ENCODE measurements at regions not wholly inside any gene's neighbourhood (a gene's known extent, or its start where the extent isn't known, plus 50 kb on each side); places are given as distances from the start of the nearest gene placed in this dataset.

DNA sequence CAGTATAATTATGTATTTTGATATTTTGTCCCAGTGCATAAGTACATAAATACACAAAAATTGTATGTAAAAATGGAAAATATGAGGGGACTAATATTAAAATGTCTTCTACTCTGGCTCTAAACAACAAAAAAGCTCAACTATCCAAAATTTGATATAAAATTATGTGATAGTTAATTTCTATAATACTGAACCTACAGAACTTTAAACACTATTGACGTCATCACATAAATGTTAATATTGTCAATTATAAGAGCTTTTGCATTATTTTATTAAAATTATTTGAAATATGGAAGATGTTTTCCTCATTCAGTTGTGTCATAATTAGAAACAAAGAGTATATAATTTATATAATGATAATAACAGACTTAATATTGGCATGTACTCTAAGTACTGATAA lies 1139.7 kb upstream of the TMEFF2 start:
- POLR2A ChIA-PET (ENCODE audit: partially characterized antibody) = no interaction called here
- CTCF ChIA-PET (ENCODE audit: partially characterized antibody) = interaction anchor here (1.2 kb wide), 1 partner anchor 13 kb away, joined by 3 read pairs; no protein-coding TSS in a partner anchor
- Histone ChIP-seq H3K27ac (ENCODE audit: low read depth, low read length) (no peak overlapping the region), H2BK15ac (ENCODE audit: low read length) (no peak overlapping the region), H3K79me2 (ENCODE audit: control insufficient read depth in 1 of 2, insufficient read depth in 2 of 2, low read length in 2 of 2) (no peaks in the 10 kb centered on the region), H2AFZ (ENCODE audit: low read length) (no peak overlapping the region), H3K9me3 (ENCODE audit: insufficient read depth in 2 of 2, low read depth in 1 of 2, low read length in 1 of 2) (no peaks in the 10 kb centered on the region), H3K4me1 (replicated peaks in 1 of 4; ENCODE audit: control insufficient read depth in 3 of 4, insufficient read depth in 4 of 4, low read length in 3 of 4) (no peaks in the 10 kb centered on the region), H2BK5ac (ENCODE audit: low read depth, low read length) (no peak overlapping the region), H3K23me2 (ENCODE audit: low read depth, low read length) (no peaks in the 10 kb centered on the region), H2BK120ac (replicated peaks; ENCODE audit: low read depth, low read length) (no peak overlapping the region), H3K23ac (ENCODE audit: insufficient read length) (no peak overlapping the region), H3K4me3 (ENCODE audit: extremely low read depth in 1 of 4, insufficient read depth in 2 of 4, low read depth in 3 of 4, low read length in 4 of 4) (no peak overlapping the region), H3K18ac (ENCODE audit: extremely low read depth, low read length) (no peak overlapping the region), H3K56ac (replicated peaks; ENCODE audit: insufficient read length, low read depth, low read length) (no peak overlapping the region), H2BK20ac (ENCODE audit: low read length) (no peak overlapping the region), H4K8ac (ENCODE audit: extremely low read depth, insufficient read depth, low read length) (no peak overlapping the region), H3K9ac (replicated peaks in 1 of 4; ENCODE audit: extremely low read depth in 1 of 4, low read depth in 3 of 4, low read length in 3 of 4) (no peak overlapping the region), H4K20me1 (replicated peaks in 1 of 2; ENCODE audit: control insufficient read depth in 1 of 2, insufficient read depth in 2 of 2, low read length in 2 of 2) (no peaks in the 10 kb centered on the region), H3K79me1 (ENCODE audit: low read depth, low read length) (no peaks in the 10 kb centered on the region), H4K91ac (replicated peaks; ENCODE audit: insufficient read length, low read length) (no peak overlapping the region), H3K27me3 (replicated peaks in 1 of 4; ENCODE audit: control insufficient read depth in 3 of 4, extremely low read depth in 1 of 4, insufficient read depth in 3 of 4, low read length in 3 of 4) (no peaks in the 10 kb centered on the region), H2AK5ac (ENCODE audit: low read depth, low read length) (no peak overlapping the region), H3K4ac (replicated peaks; ENCODE audit: insufficient read length, low read depth, low read length) (no peak overlapping the region), H3K14ac (ENCODE audit: insufficient read length) (no peak overlapping the region), H3K4me2 (ENCODE audit: insufficient read depth in 1 of 2, low read depth in 2 of 2, low read length in 2 of 2) (no peak overlapping the region), H2BK12ac (ENCODE audit: low read depth, low read length) (no peak overlapping the region), H3K36me3 (ENCODE audit: control insufficient read depth in 2 of 4, insufficient read depth in 4 of 4, low read length in 3 of 4) (no peaks in the 10 kb centered on the region), H4K5ac (ENCODE audit: insufficient read length, low read depth, low read length) (no peak overlapping the region)
- DNase-seq (ENCODE audit: low read depth in 1 of 2, low spot score in 2 of 2) (no peak), FAIRE-seq (no peak)
- 84% methylated on average over 1 of the region's 1 CpG; no CpG with 5 or more reads in 1 of the 2 experiments for WGBS, 2 experiments (ENCODE audit: extremely low coverage in 1 of 2, insufficient coverage in 1 of 2, insufficient read length in 1 of 2, insufficient replicate concordance in 2 of 2, low coverage in 1 of 2, low lambda C conversion rate in 2 of 2, missing lambda C conversion rate in 1 of 2)
- TF ChIP-seq, protein P1, sequence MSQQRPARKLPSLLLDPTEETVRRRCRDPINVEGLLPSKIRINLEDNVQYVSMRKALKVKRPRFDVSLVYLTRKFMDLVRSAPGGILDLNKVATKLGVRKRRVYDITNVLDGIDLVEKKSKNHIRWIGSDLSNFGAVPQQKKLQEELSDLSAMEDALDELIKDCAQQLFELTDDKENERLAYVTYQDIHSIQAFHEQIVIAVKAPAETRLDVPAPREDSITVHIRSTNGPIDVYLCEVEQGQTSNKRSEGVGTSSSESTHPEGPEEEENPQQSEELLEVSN (IDR thresholded peaks at IDR 0.05) = no peak
- TF ChIP-seq, protein P2, sequence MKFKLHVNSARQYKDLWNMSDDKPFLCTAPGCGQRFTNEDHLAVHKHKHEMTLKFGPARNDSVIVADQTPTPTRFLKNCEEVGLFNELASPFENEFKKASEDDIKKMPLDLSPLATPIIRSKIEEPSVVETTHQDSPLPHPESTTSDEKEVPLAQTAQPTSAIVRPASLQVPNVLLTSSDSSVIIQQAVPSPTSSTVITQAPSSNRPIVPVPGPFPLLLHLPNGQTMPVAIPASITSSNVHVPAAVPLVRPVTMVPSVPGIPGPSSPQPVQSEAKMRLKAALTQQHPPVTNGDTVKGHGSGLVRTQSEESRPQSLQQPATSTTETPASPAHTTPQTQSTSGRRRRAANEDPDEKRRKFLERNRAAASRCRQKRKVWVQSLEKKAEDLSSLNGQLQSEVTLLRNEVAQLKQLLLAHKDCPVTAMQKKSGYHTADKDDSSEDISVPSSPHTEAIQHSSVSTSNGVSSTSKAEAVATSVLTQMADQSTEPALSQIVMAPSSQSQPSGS (IDR thresholded peaks at IDR 0.05; ENCODE audit: low read length) = no peak
- TF ChIP-seq NANOG (IDR thresholded peaks at IDR 0.05; ENCODE audit: insufficient read depth, low read depth, low read length, poor library complexity, severe bottlenecking) = no peak
- TF ChIP-seq RBBP5 (IDR thresholded peaks at IDR 0.05; ENCODE audit: borderline replicate concordance, low read depth, low read length) = no peak
- TF ChIP-seq ASH2L (IDR thresholded peaks at IDR 0.05; ENCODE audit: low read length) = no peak
- no peak for TF ChIP-seq KDM4A (IDR thresholded peaks at IDR 0.05; ENCODE audit: low read depth, low read length, severe bottlenecking)
- no peak for TF ChIP-seq CTBP2 (IDR thresholded peaks at IDR 0.05; ENCODE audit: borderline replicate concordance, insufficient read depth, insufficient read length, low read length)
- TF ChIP-seq YY1 (IDR thresholded peaks at IDR 0.05; ENCODE audit: low read depth, low read length) = no peak
- no peak for TF ChIP-seq SIX5 (IDR thresholded peaks at IDR 0.05; ENCODE audit: low read depth, low read length)
- TF ChIP-seq TAF1 (IDR thresholded peaks at IDR 0.05; ENCODE audit: low read depth, low read length) = no peak
- TF ChIP-seq KDM5A (IDR thresholded peaks at IDR 0.05; ENCODE audit: low read length) = no peak
- no peak for TF ChIP-seq SUZ12 (IDR thresholded peaks at IDR 0.05; ENCODE audit: low read length)
- no peak for TF ChIP-seq HDAC6 (IDR thresholded peaks at IDR 0.05; ENCODE audit: low read depth, low read length)
